Transverse colon (tissue), 3 donors: ENCODE measurements at regions not wholly inside any gene's neighbourhood (a gene's known extent, or its start where the extent isn't known, plus 50 kb on each side); places are given as distances from the start of the nearest gene placed in this dataset.
"Not testable (repeated sequence)": the region's sequence is repeated elsewhere in the genome, so short reads cannot be mapped to it uniquely, and the experiment has no call there.

Experiments
- CTCF ChIP-seq, 5 experiments: fragments of 200-600 bp in 3 of 5; fragments of 450-650 bp in 2 of 5; sonication (generic) in 3 of 5; IDR thresholded peaks; 1 replicate in 2 of 5; 2 replicates in 3 of 5; pipeline ENCODE4 v1.5.1; 2016 to 2017; ENCODE audit warnings: antibody characterized with exemption in 5 of 5, inconsistent platforms in 3 of 5, mild to moderate bottlenecking in 2 of 5, moderate library complexity in 1 of 5
- EP300 ChIP-seq: sonication (generic); formaldehyde crosslinking; IDR thresholded peaks from one replicate; pipeline ENCODE4 v1.6.1; 2017; ENCODE audit warnings: antibody characterized with exemption, low read depth
- POLR2A ChIP-seq: fragments of 450-650 bp; IDR thresholded peaks from one replicate; pipeline ENCODE4 v1.6.1; 2016; ENCODE audit warnings: antibody characterized with exemption, mild to moderate bottlenecking, moderate library complexity

GRCh38 chr6:117015474-117015804 is 138.4 kb downstream of the RFX6 start:
- not testable (repeated sequence) for TF ChIP-seq CTCF (IDR thresholded peaks at IDR 0.05); POLR2A; EP300
